A549 (cell line): ENCODE measurements at regions not wholly inside any gene's neighbourhood (a gene's known extent, or its start where the extent isn't known, plus 50 kb on each side); places are given as distances from the start of the nearest gene placed in this dataset.
"Not testable (repeated sequence)": the region's sequence is repeated elsewhere in the genome, so short reads cannot be mapped to it uniquely, and the experiment has no call there.

Experiments used
- ATAC-seq, 2 experiments: fragments of 200-7000 bp in 1 of 2; fragments of >200 bp in 1 of 2; cut with Nextera tagmentation in 1 of 2; cut with Tn5 transposase in 1 of 2; 3 replicates each; pipeline versions ENCODE4 v1.8.0 to v1.9.1; 2018 to 2020; ENCODE audit warnings: mild to moderate bottlenecking in 1 of 2, moderate library complexity in 1 of 2
- CTCF ChIA-PET: fragments of 300-600 bp; sonication (Branson Sonifier 250); formaldehyde crosslinking; extraction: SDS; loops from one replicate; lab custom pipeline; 2021; ENCODE audit warnings: antibody characterized with exemption, inconsistent platforms; lab: Yijun Ruan, JAX
- POLR2A ChIA-PET: fragments of 350-600 bp; formaldehyde crosslinking; extraction: SDS; loops from one replicate; lab custom pipeline; 2021; ENCODE audit warnings: antibody characterized with exemption, inconsistent platforms; lab: Yijun Ruan, JAX
- DNase-seq, 2 experiments: peaks; one replicate each; pipeline versions ENCODE4 v3.0.0 to v3.0.0-alpha.2; 2011 to 2016; ENCODE audit warnings: low read depth in 1 of 2, low spot score in 1 of 2
- FAIRE-seq: peaks from 2 replicates; lab custom pipeline; 2011; peaks lifted over from hg19 to GRCh38; lab: Jason Lieb, UNC
- H3K27ac ChIP-seq, 2 experiments: fragments of >200 bp; sonication (Bioruptor Twin); formaldehyde crosslinking; 3 replicates each; pipeline ENCODE4 v1.5.1; 2016 to 2017
- H3K4me1 ChIP-seq: fragments of >200 bp; sonication (Bioruptor Twin); formaldehyde crosslinking; 3 replicates; pipeline ENCODE4 v1.6.1; 2016
- H3K4me2 ChIP-seq: fragments of >200 bp; sonication (Bioruptor Twin); formaldehyde crosslinking; 3 replicates; pipeline ENCODE4 v1.6.1; 2016
- H3K4me3 ChIP-seq: fragments of >200 bp; sonication (Bioruptor Twin); formaldehyde crosslinking; 3 replicates; pipeline ENCODE4 v1.5.1; 2016
- H3K9me3 ChIP-seq: fragments of >200 bp; sonication (Bioruptor Twin); formaldehyde crosslinking; 3 replicates; pipeline ENCODE4 v1.6.1; 2016
- BHLHE40 ChIP-seq: IDR thresholded peaks from 2 replicates; pipeline ENCODE4 v1.6.1; 2012; ENCODE audit warnings: low read depth, low read length, inconsistent platforms
- CBX8 ChIP-seq: fragments of 200-600 bp; sonication (generic); IDR thresholded peaks from 2 replicates; pipeline ENCODE4 v1.6.1; 2016
- CEBPB ChIP-seq, 2 experiments: fragments of >200 bp in 1 of 2; sonication (Bioruptor Twin) in 1 of 2; formaldehyde crosslinking in 1 of 2; IDR thresholded peaks; 2 replicates each; pipeline ENCODE4 v1.6.1; 2012 to 2016
- CHD2 ChIP-seq: fragments of 150-350 bp; IDR thresholded peaks from 2 replicates; pipeline ENCODE4 v1.6.1; 2014; ENCODE audit warnings: low read length; ENCODE audit not compliant: partially characterized antibody
- CTCF ChIP-seq: fragments of >200 bp; sonication (Bioruptor Twin); formaldehyde crosslinking; IDR thresholded peaks from 3 replicates; pipeline ENCODE4 v1.5.1; 2016
- EHF ChIP-seq: fragments of 250-450 bp; sonication (Bioruptor Pico); IDR thresholded peaks from 2 replicates; pipeline ENCODE4 v1.5.0; 2020; ENCODE audit warnings: mild to moderate bottlenecking
- FOSL2 ChIP-seq, 2 experiments: fragments of 450-650 bp in 1 of 2; fragments of >200 bp in 1 of 2; sonication (Bioruptor Twin) in 1 of 2; formaldehyde crosslinking; IDR thresholded peaks; 2 replicates each; pipeline versions ENCODE4 v1.5.0 to v1.6.1; 2016 to 2020; ENCODE audit warnings: mild to moderate bottlenecking in 1 of 2, moderate library complexity in 1 of 2
- FOXS1 ChIP-seq: fragments of 250-450 bp; sonication (Bioruptor Pico); IDR thresholded peaks from 2 replicates; pipeline ENCODE4 v1.5.0; 2020; ENCODE audit warnings: mild to moderate bottlenecking, moderate library complexity
- GATA3 ChIP-seq: IDR thresholded peaks from 2 replicates; pipeline ENCODE4 v1.6.1; 2012; ENCODE audit warnings: borderline replicate concordance
- HOXA7 ChIP-seq: fragments of 250-450 bp; sonication (Bioruptor Pico); IDR thresholded peaks from 2 replicates; pipeline ENCODE4 v1.5.0; 2020; ENCODE audit warnings: mild to moderate bottlenecking, moderate library complexity
- JUN ChIP-seq, 2 experiments: fragments of >200 bp; sonication (Bioruptor Twin); formaldehyde crosslinking; IDR thresholded peaks; 2 replicates in 1 of 2; 3 replicates in 1 of 2; pipeline ENCODE4 v1.6.1; 2016 to 2017
- MAFK ChIP-seq: fragments of 450-650 bp; IDR thresholded peaks from 2 replicates; pipeline ENCODE4 v1.6.1; 2014; ENCODE audit not compliant: partially characterized antibody
- NFE2L2 ChIP-seq: fragments of 150-350 bp; conservative IDR thresholded peaks from 2 replicates; pipeline ENCODE4 v1.6.1; 2014; ENCODE audit warnings: low read length
- NPAS2 ChIP-seq: fragments of 250-450 bp; sonication (Bioruptor Pico); IDR thresholded peaks from 2 replicates; pipeline ENCODE4 v1.8.0; 2022; ENCODE audit warnings: mild to moderate bottlenecking, moderate library complexity, borderline replicate concordance
- NR3C1 ChIP-seq: fragments of >200 bp; sonication (Bioruptor Twin); formaldehyde crosslinking; IDR thresholded peaks from 3 replicates; pipeline ENCODE4 v1.6.1; 2017
- POLR2A ChIP-seq: IDR thresholded peaks from 2 replicates; pipeline ENCODE4 v1.6.1; 2012; ENCODE audit warnings: mild to moderate bottlenecking, low read length
- RAD21 ChIP-seq, 2 experiments: fragments of >200 bp in 1 of 2; sonication (Bioruptor Twin) in 1 of 2; formaldehyde crosslinking in 1 of 2; IDR thresholded peaks in 1 of 2; conservative IDR thresholded peaks in 1 of 2; 2 replicates in 1 of 2; 3 replicates in 1 of 2; pipeline ENCODE4 v1.6.1; 2012 to 2018; ENCODE audit warnings: inconsistent platforms in 1 of 2
- RARB ChIP-seq: fragments of 250-450 bp; sonication (Bioruptor Pico); IDR thresholded peaks from 2 replicates; pipeline ENCODE4 v1.8.0; 2021; ENCODE audit warnings: mild to moderate bottlenecking, moderate library complexity
- RNF2 ChIP-seq: fragments of 200-600 bp; sonication (generic); IDR thresholded peaks from 2 replicates; pipeline ENCODE4 v1.6.1; 2016; ENCODE audit warnings: low read depth, mild to moderate bottlenecking, antibody characterized with exemption, moderate library complexity, borderline replicate concordance
- SMC3 ChIP-seq: fragments of >200 bp; sonication (Bioruptor Twin); formaldehyde crosslinking; IDR thresholded peaks from 3 replicates; pipeline ENCODE4 v1.6.1; 2018; ENCODE audit warnings: inconsistent platforms
- TFCP2L1 ChIP-seq: fragments of 250-450 bp; sonication (Bioruptor Pico); IDR thresholded peaks from 2 replicates; pipeline ENCODE4 v1.5.0; 2021; ENCODE audit warnings: mild to moderate bottlenecking
- ZNF302 ChIP-seq: fragments of 250-450 bp; sonication (Bioruptor Pico); IDR thresholded peaks from 2 replicates; pipeline ENCODE4 v1.9.0; 2021; ENCODE audit warnings: inconsistent platforms, mild to moderate bottlenecking, moderate library complexity
- WGBS: methylation state at CpG from one replicate; pipeline ENCODE4 v1.1.6; 2017; ENCODE audit errors: missing lambda C conversion rate; 5-methylcytosine and 5-hydroxymethylcytosine counted together
- TF ChIP-seq, protein P1 (sequence below): fragments of >200 bp; sonication (Bioruptor Twin); formaldehyde crosslinking; IDR thresholded peaks from 3 replicates; pipeline ENCODE4 v1.6.1; 2016

DNA sequence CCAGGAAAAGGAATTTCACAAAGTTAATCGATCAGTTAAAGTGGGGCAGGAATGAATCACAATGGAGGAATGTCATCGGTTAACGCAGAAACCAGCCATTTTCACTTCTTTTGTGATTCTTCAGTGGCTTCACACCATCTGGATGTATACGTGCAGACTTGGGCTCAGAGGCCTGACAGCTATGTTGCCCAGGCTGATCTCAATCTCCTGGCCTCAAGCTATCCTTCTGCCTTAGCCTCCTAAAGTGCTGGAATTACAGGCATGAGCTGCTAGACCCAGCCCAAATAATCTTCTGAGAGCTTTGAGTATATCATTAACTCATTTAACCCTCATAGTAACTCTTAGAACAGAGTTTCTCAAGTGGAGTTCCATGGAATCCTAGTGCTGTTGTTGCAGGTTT lies 126.5 kb upstream of the VANGL1 start:
- H3K9me3 ChIP-seq, result no peaks in the 10 kb centered on the region
- WGBS, result 78% methylated on average over 4 of the region's 4 CpGs
- no peak for ATAC-seq
- H3K4me2 ChIP-seq, result no peak overlapping the region
- DNase-seq, result no peak
- TF ChIP-seq EHF, result no peak
- TF ChIP-seq, all 56 proteins: peak for 0
- no peak for FAIRE-seq
- Histone ChIP-seq H3K4me1 (peaks cover 11% of the 10 kb centered on the region), H3K27ac (no peak overlapping the region), H3K4me3 (no peak overlapping the region)
- CTCF ChIA-PET, result no interaction called here
- POLR2A ChIA-PET, result no interaction called here

GRCh38 chr1:115510226-115510625 lies 131.5 kb upstream of the VANGL1 start:
- peak in 1 of 2 experiments; percentile 57 for DNase-seq
- POLR2A ChIA-PET; H3K4me3 ChIP-seq; FAIRE-seq; H3K9me3 ChIP-seq; ATAC-seq; CTCF ChIA-PET; TF ChIP-seq FOSL2 (IDR thresholded peaks at IDR 0.05): not testable (repeated sequence)
- H3K27ac ChIP-seq, result peak overlapping the region in 1 of 2 experiments; percentile 68; a peak in 3 of 6 replicates
- WGBS, result 13% methylated on average over 4 of the region's 4 CpGs
- peaks cover 13% of the 10 kb centered on the region for H3K4me1 ChIP-seq
- TF ChIP-seq FOSL2 (CRISPR knock-in tag; IDR thresholded peaks at IDR 0.05) (peak; percentile 59), MAFK (peak; percentile 50), GATA3 (peak; percentile 31; the same call in 1 of the 2 replicates)
- H3K4me2 ChIP-seq, result peak overlapping the region; percentile 66

DNA sequence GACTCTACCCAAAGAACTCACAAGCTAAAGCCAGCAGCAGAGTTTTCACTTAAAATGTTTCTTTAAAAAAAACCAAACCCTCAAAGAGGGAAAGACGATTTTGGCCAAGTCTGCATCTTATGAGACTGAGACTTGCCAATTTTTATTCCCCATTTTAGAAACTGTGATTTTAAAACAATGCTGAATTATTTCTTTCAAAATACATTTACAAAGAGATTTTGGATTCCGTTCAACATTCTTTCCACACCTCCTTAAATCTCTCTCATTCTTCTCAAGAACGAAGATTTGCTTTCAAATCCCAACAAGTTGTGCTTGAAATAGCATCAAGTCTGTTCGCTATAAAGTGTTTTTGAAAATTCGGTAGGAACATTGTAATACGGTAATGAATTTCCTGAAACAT lies 133.9 kb upstream of the VANGL1 start:
- FAIRE-seq (no peak), DNase-seq (no peak)
- Histone ChIP-seq H3K4me2 (no peak overlapping the region), H3K4me1 (peaks cover 13% of the 10 kb centered on the region), H3K4me3 (no peak overlapping the region)
- POLR2A ChIA-PET, result no interaction called here
- CTCF ChIA-PET, result no interaction called here
- TF ChIP-seq, protein P1, sequence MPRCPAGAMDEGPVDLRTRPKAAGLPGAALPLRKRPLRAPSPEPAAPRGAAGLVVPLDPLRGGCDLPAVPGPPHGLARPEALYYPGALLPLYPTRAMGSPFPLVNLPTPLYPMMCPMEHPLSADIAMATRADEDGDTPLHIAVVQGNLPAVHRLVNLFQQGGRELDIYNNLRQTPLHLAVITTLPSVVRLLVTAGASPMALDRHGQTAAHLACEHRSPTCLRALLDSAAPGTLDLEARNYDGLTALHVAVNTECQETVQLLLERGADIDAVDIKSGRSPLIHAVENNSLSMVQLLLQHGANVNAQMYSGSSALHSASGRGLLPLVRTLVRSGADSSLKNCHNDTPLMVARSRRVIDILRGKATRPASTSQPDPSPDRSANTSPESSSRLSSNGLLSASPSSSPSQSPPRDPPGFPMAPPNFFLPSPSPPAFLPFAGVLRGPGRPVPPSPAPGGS, result no peak
- TF ChIP-seq RARB (CRISPR knock-in tag) (no peak), NR3C1 (no peak), NPAS2 (CRISPR knock-in tag) (no peak), FOXS1 (CRISPR knock-in tag) (no peak), POLR2A (no peak), GATA3 (no peak), BHLHE40 (no peak), ZNF302 (CRISPR knock-in tag) (no peak), RNF2 (no peak), CBX8 (no peak), RAD21 (conservative IDR thresholded peaks at IDR 0.05 in 1 of 2, IDR thresholded peaks at IDR 0.05 in 1 of 2) (no peak), JUN (IDR thresholded peaks at IDR 0.05) (no peak), NFE2L2 (no peak), CEBPB (IDR thresholded peaks at IDR 0.05) (no peak), CHD2 (no peak)
- TF ChIP-seq, all 56 proteins: peak for 0
- Histone ChIP-seq H3K9me3 (no peaks in the 10 kb centered on the region), H3K27ac (no peak overlapping the region)
- 75% methylated on average over 6 of the region's 6 CpGs for WGBS
- no peak for ATAC-seq

DNA sequence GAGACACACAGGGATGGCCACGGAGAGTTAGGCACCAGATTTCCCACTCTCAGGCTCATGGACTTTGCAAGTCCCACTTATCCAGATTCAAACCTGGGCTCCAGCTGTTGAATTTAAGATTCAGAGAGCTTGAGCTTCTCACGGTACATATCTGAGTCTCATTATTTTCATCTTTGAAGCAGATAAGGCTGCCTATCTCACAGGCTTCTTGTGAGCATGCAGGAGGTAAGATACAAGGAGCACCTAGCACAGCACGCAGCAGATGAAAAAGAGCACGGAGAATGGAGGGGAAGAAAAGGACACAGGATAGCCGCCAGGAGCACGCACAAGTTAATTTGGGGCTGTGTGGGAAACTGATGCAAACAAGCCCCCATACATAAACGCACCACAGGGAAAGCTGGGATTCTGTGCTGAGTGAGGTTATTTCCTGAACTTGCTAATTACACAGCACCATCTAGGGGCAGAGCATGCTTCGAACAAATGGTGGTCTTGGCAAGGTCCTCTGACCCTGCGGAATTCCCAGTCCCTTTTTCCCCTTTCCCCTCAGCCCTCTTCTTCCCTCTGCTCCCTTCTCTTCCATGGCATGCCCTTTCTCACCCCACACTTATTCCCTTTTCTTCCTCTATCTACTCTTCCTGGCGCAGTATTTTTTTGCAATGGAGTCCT lies 134.7 kb upstream of the VANGL1 start:
- 72% methylated on average over 10 of the region's 10 CpGs for WGBS
- H3K4me3 ChIP-seq, result no peak overlapping the region
- no peak overlapping the region for H3K4me2 ChIP-seq
- FAIRE-seq (no peak), ATAC-seq (peak in 1 of 2 experiments; percentile 72; a peak in 3 of 6 replicates), DNase-seq (peak in 1 of 2 experiments; percentile 28)
- ChIA-PET CTCF (interaction anchor here (0.7 to 1.7 kb wide), 5 partner anchors 11 to 368 kb away, joined by 3 to 4 read pairs (median 3); no protein-coding TSS in a partner anchor), POLR2A (no interaction called here)
- peaks cover 13% of the 10 kb centered on the region for H3K4me1 ChIP-seq
- TF ChIP-seq CTCF, result peak; percentile 33
- TF ChIP-seq FOSL2 (IDR thresholded peaks at IDR 0.05), result no peak
- TF ChIP-seq FOSL2 (CRISPR knock-in tag; IDR thresholded peaks at IDR 0.05), result no peak
- TF ChIP-seq HOXA7 (CRISPR knock-in tag), result no peak
- TF ChIP-seq RAD21 (conservative IDR thresholded peaks at IDR 0.05 in 1 of 2, IDR thresholded peaks at IDR 0.05 in 1 of 2), result peak in 1 of 2 experiments; percentile 63; a peak in 4 of 5 replicates
- TF ChIP-seq JUN (IDR thresholded peaks at IDR 0.05), result no peak
- no peak for TF ChIP-seq TFCP2L1
- TF ChIP-seq SMC3, result peak; percentile 26; the same call in 1 of the 3 replicates
- H3K27ac ChIP-seq, result peak overlapping the region in 1 of 2 experiments; percentile 31; a peak in 1 of 6 replicates
- no peaks in the 10 kb centered on the region for H3K9me3 ChIP-seq
